HEK293T (cell line): ENCODE measurements at regions not wholly inside any gene's neighbourhood (a gene's known extent, or its start where the extent isn't known, plus 50 kb on each side); places are given as distances from the start of the nearest gene placed in this dataset.

Source experiments
- CTCF ChIA-PET: fragments of 350-600 bp; formaldehyde crosslinking; extraction: SDS; loops from one replicate; lab custom pipeline; 2021; ENCODE audit warnings: antibody characterized with exemption, inconsistent platforms; lab: Yijun Ruan, JAX
- POLR2A ChIA-PET: fragments of 350-600 bp; formaldehyde crosslinking; extraction: SDS; loops from one replicate; lab custom pipeline; 2020; ENCODE audit warnings: antibody characterized with exemption, inconsistent platforms; lab: Yijun Ruan, JAX
- DNase-seq: peaks from one replicate; pipeline ENCODE4 v3.0.0; 2012; ENCODE audit warnings: mixed read lengths; ENCODE audit errors: extremely low spot score
- ARNT ChIP-seq: fragments of 450-650 bp; IDR thresholded peaks from 2 replicates; pipeline ENCODE4 v1.6.1; 2017; ENCODE audit warnings: mild to moderate bottlenecking
- BHLHE40 ChIP-seq: fragments of 450-650 bp; IDR thresholded peaks from 2 replicates; pipeline ENCODE4 v1.6.1; 2016; ENCODE audit warnings: mild to moderate bottlenecking, moderate library complexity, borderline replicate concordance
- CTBP1 ChIP-seq: fragments of 450-650 bp; IDR thresholded peaks from 2 replicates; pipeline ENCODE4 v1.6.1; 2016; ENCODE audit warnings: borderline replicate concordance
- ELF4 ChIP-seq: fragments of 450-650 bp; IDR thresholded peaks from 2 replicates; pipeline ENCODE4 v1.6.1; 2017; ENCODE audit warnings: antibody characterized with exemption
- FOXA1 ChIP-seq: fragments of 450-650 bp; IDR thresholded peaks from 2 replicates; pipeline ENCODE4 v1.6.1; 2016; ENCODE audit warnings: mild to moderate bottlenecking
- FOXK2 ChIP-seq: fragments of 450-650 bp; IDR thresholded peaks from 2 replicates; pipeline ENCODE4 v1.6.1; 2016; ENCODE audit warnings: mild to moderate bottlenecking
- FOXM1 ChIP-seq: fragments of 450-650 bp; IDR thresholded peaks from 2 replicates; pipeline ENCODE4 v1.6.1; 2017; ENCODE audit warnings: mild to moderate bottlenecking, borderline replicate concordance
- HDGF ChIP-seq: fragments of 450-650 bp; IDR thresholded peaks from 2 replicates; pipeline ENCODE4 v1.6.1; 2017; ENCODE audit warnings: antibody characterized with exemption, borderline replicate concordance
- L3MBTL2 ChIP-seq: fragments of 450-650 bp; conservative IDR thresholded peaks from 2 replicates; pipeline ENCODE4 v1.6.1; 2016; ENCODE audit warnings: mild to moderate bottlenecking
- LEF1 ChIP-seq: fragments of 450-650 bp; IDR thresholded peaks from 2 replicates; pipeline ENCODE4 v1.6.1; 2017; ENCODE audit warnings: mild to moderate bottlenecking, borderline replicate concordance
- NFRKB ChIP-seq: fragments of 450-650 bp; IDR thresholded peaks from 2 replicates; pipeline ENCODE4 v1.6.1; 2016; ENCODE audit warnings: mild to moderate bottlenecking, moderate library complexity
- PKNOX1 ChIP-seq: fragments of 450-650 bp; IDR thresholded peaks from 2 replicates; pipeline ENCODE4 v1.6.1; 2016
- SP1 ChIP-seq: fragments of 450-650 bp; IDR thresholded peaks from 2 replicates; pipeline ENCODE4 v1.6.1; 2017
- SUZ12 ChIP-seq: fragments of 450-650 bp; IDR thresholded peaks from 2 replicates; pipeline ENCODE4 v1.6.1; 2016; ENCODE audit warnings: mild to moderate bottlenecking
- TARDBP ChIP-seq: fragments of 450-650 bp; IDR thresholded peaks from 2 replicates; pipeline ENCODE4 v1.6.1; 2016
- ZNF384 ChIP-seq: fragments of 450-650 bp; IDR thresholded peaks from 2 replicates; pipeline ENCODE4 v1.6.1; 2016

- ChIA-PET POLR2A (no interaction called here), CTCF (no interaction called here)
- no peak for TF ChIP-seq PKNOX1
- no peak for TF ChIP-seq ZNF384
- no peak for TF ChIP-seq L3MBTL2
- TF ChIP-seq ELF4, result no peak
- DNase-seq, result no peak
Observed at GRCh38 chr11:114864896-114865295, 186.6 kb downstream of the NXPE2 start.

GRCh38 chr11:114876234-114876633 lies 197.9 kb downstream of the NXPE2 start:
- DNase-seq, result no peak
- ChIA-PET POLR2A (no interaction called here), CTCF (no interaction called here)
- TF ChIP-seq NFRKB (no peak), SUZ12 (no peak), ARNT (no peak), FOXM1 (no peak), HDGF (no peak), ELF4 (no peak), TARDBP (no peak), FOXK2 (no peak), LEF1 (no peak), SP1 (no peak), ZNF384 (no peak), PKNOX1 (no peak), BHLHE40 (no peak), L3MBTL2 (no peak), FOXA1 (no peak)

GRCh38 chr11:114877976-114878375 lies 199.6 kb downstream of the NXPE2 start:
- TF ChIP-seq FOXA1, result no peak
- TF ChIP-seq FOXM1, result no peak
- no peak for TF ChIP-seq FOXK2
- TF ChIP-seq HDGF, result no peak
- TF ChIP-seq NFRKB, result no peak
- no peak for TF ChIP-seq ARNT
- TF ChIP-seq L3MBTL2, result no peak
- TF ChIP-seq LEF1, result no peak
- TF ChIP-seq ELF4, result no peak
- TF ChIP-seq TARDBP, result no peak
- no peak for TF ChIP-seq PKNOX1
- no peak for TF ChIP-seq BHLHE40
- TF ChIP-seq SUZ12, result no peak
- TF ChIP-seq CTBP1, result no peak
- TF ChIP-seq SP1, result no peak
- no peak for TF ChIP-seq ZNF384
- DNase-seq, result no peak
- ChIA-PET POLR2A (no interaction called here), CTCF (no interaction called here)

DNA sequence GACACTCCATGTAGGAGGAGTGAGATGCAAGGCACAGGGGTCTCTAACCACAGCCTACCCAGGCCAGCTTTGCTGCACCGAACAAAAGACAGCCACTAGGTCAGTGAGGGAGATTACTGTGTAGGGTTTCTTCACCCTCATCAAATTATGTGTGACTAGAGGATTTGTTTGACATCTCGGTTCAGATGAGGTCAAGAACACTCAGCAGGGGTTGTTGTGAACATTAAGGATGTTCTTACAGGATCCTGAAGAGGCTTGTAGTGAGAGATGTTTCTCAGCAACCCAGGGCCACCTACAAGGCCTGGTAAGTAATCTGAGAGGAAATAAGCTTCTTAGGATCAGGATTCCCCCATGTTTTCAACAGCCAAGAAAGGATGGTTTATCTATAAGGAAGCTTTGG lies 202.1 kb downstream of the NXPE2 start:
- ChIA-PET CTCF (no interaction called here), POLR2A (no interaction called here)
- DNase-seq, result no peak
- TF ChIP-seq FOXM1 (no peak), FOXK2 (no peak), TARDBP (no peak), HDGF (no peak), ARNT (no peak), ZNF384 (no peak), ELF4 (no peak), L3MBTL2 (no peak), FOXA1 (no peak), SP1 (no peak), LEF1 (no peak), SUZ12 (no peak), CTBP1 (no peak), PKNOX1 (no peak), BHLHE40 (no peak), NFRKB (no peak)

GRCh38 chr11:114883472-114883871 lies 205.1 kb downstream of the NXPE2 start:
- CTCF ChIA-PET, result interaction anchor here (0.9 kb wide), 1 partner anchor 9 kb away, joined by 3 read pairs; no protein-coding TSS in a partner anchor
- POLR2A ChIA-PET, result no interaction called here
- TF ChIP-seq BHLHE40 (no peak), HDGF (no peak), FOXK2 (no peak), TARDBP (no peak), SUZ12 (no peak), SP1 (no peak), CTBP1 (no peak), LEF1 (no peak), ZNF384 (no peak), L3MBTL2 (no peak)
- no peak for DNase-seq

DNA sequence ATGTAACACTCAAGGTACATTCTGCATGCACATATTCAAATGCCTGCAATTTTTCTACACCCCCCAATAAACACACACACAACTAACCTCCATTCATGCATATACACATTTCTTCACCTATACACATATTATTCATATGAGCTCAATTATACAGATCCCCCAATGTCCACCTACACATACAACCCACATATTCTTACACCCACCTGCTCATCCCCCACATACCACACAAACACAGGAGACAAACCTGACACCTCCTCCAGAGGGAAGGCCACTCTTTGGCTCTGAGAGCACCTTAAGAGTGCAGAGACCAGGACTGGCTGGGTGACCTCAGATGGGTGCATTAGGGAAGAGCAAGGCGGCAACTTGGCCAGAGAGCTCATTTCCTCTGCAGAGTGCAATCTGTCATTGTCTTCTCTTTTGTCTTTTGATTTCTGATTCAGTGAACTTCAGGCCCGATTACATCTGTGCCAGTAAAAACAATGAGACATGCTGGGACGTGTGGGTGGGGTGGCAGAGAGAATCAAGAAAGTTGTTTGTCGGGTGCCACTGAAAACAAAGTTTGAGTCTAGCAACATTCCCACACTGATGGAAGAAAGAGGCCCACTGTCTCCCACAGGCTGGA lies 208.4 kb downstream of the NXPE2 start:
- CTCF ChIA-PET, result no interaction called here
- POLR2A ChIA-PET, result no interaction called here
- TF ChIP-seq CTBP1 (no peak), SP1 (no peak), ELF4 (no peak), ZNF384 (no peak), NFRKB (no peak), ARNT (no peak), L3MBTL2 (no peak), PKNOX1 (no peak), SUZ12 (no peak), FOXK2 (no peak), FOXA1 (no peak), BHLHE40 (no peak)
- no peak for DNase-seq
